Naive thymus-derived CD4-positive, alpha-beta T cell (primary cell): ENCODE measurements at regions not wholly inside any gene's neighbourhood (a gene's known extent, or its start where the extent isn't known, plus 50 kb on each side); places are given as distances from the start of the nearest gene placed in this dataset.

Experiments
- ATAC-seq: fragments of 150-1000 bp; cut with Tn5 transposase; 2 replicates; pipeline ENCODE4 v1.10.0; 2021; ENCODE audit warnings: mild to moderate bottlenecking, moderate library complexity
- CTCF ChIA-PET: fragments of 350-600 bp; sonication (Branson Sonifier 250); formaldehyde crosslinking; loops from one replicate; lab custom pipeline; 2021; ENCODE audit warnings: antibody characterized with exemption; lab: Charles Lee
- POLR2A ChIA-PET: fragments of 350-600 bp; sonication (Branson Sonifier 250); formaldehyde crosslinking; loops from one replicate; lab custom pipeline; 2021; ENCODE audit warnings: antibody characterized with exemption, inconsistent platforms; lab: Charles Lee
- DNase-seq, 9 donors: peaks; one replicate each; pipeline versions ENCODE4 v3.0.0 to v3.0.0-alpha.2; 2020 to 2022; ENCODE audit warnings: mixed read lengths in 1 of 9
- H3K27ac ChIP-seq: one replicate; pipeline ENCODE4 v1.7.0; 2013; ENCODE audit warnings: mild to moderate bottlenecking, low read depth, low read length, moderate library complexity
- H3K27me3 ChIP-seq, 2 donors: one replicate each; pipeline ENCODE4 v1.7.0; 2013; ENCODE audit warnings: low read length in 2 of 2, mild to moderate bottlenecking in 2 of 2, moderate library complexity in 2 of 2; ENCODE audit not compliant: control insufficient read depth in 2 of 2, insufficient read depth in 2 of 2
- H3K36me3 ChIP-seq, 3 experiments: 1 replicate in 2 of 3; 2 replicates in 1 of 3; pipeline ENCODE4 v1.7.0; 2013; ENCODE audit warnings: low read length in 3 of 3, mild to moderate bottlenecking in 3 of 3, moderate library complexity in 1 of 3; ENCODE audit not compliant: insufficient read depth in 3 of 3, control insufficient read depth in 2 of 3
- H3K4me1 ChIP-seq, 2 donors: one replicate each; pipeline ENCODE4 v1.7.0; 2013; ENCODE audit warnings: low read length in 2 of 2, mild to moderate bottlenecking in 2 of 2, moderate library complexity in 1 of 2; ENCODE audit not compliant: control insufficient read depth in 2 of 2, insufficient read depth in 2 of 2
- H3K4me3 ChIP-seq: 2 replicates; pipeline ENCODE4 v1.7.0; 2013; ENCODE audit warnings: mild to moderate bottlenecking, low read length
- H3K9me3 ChIP-seq, 3 experiments: 1 replicate in 2 of 3; 2 replicates in 1 of 3; pipeline ENCODE4 v1.7.0; 2013; ENCODE audit warnings: low read length in 3 of 3; ENCODE audit not compliant: control insufficient read depth in 2 of 3
- H3K27ac Mint-ChIP-seq, 9 donors: one replicate each; pipeline ENCODE4 v1.8.0; 2020 to 2022; ENCODE audit warnings: mixed read lengths in 9 of 9, mild to moderate bottlenecking in 8 of 9, moderate library complexity in 5 of 9, inconsistent platforms in 2 of 9
- H3K27me3 Mint-ChIP-seq, 5 donors: one replicate each; pipeline ENCODE4 v1.8.0; 2021 to 2022; ENCODE audit warnings: mixed read lengths in 5 of 5, mild to moderate bottlenecking in 1 of 5
- H3K36me3 Mint-ChIP-seq, 5 donors: one replicate each; pipeline ENCODE4 v1.8.0; 2020 to 2022; ENCODE audit warnings: mixed read lengths in 5 of 5, mild to moderate bottlenecking in 3 of 5, inconsistent platforms in 1 of 5
- H3K4me1 Mint-ChIP-seq, 7 donors: one replicate each; pipeline ENCODE4 v1.8.0; 2020 to 2022; ENCODE audit warnings: mixed read lengths in 7 of 7, mild to moderate bottlenecking in 3 of 7, inconsistent platforms in 1 of 7
- H3K4me3 Mint-ChIP-seq, 10 donors: one replicate each; pipeline ENCODE4 v1.8.0; 2020 to 2022; ENCODE audit warnings: mild to moderate bottlenecking in 10 of 10, mixed read lengths in 10 of 10, moderate library complexity in 6 of 10, inconsistent platforms in 2 of 10
- H3K9me3 Mint-ChIP-seq, 11 donors: one replicate each; pipeline ENCODE4 v1.8.0; 2020 to 2022; ENCODE audit warnings: mixed read lengths in 11 of 11, mild to moderate bottlenecking in 4 of 11, inconsistent platforms in 1 of 11, moderate library complexity in 1 of 11
- intact Hi-C, 2 donors: fragments of 100-400 bp; cut with micrococcal nuclease; formaldehyde crosslinking; loops; one replicate each; pipeline ENCODE4 v1.15.1; 2023

- intact Hi-C loops: no loop called here
- POLR2A ChIA-PET: no interaction called here
- no peaks in the 10 kb centered on the region for H3K36me3 Mint-ChIP-seq
Measured at GRCh38 chr18:38883111-38883510, 1317.5 kb upstream of the CELF4 start.

GRCh38 chr18:38879871-38880270 lies 1314.3 kb upstream of the CELF4 start:
- Histone ChIP-seq H3K9me3 (no peaks in the 10 kb centered on the region), H3K4me3 (no peak overlapping the region), H3K27me3 (no peaks in the 10 kb centered on the region), H3K4me1 (no peaks in the 10 kb centered on the region), H3K36me3 (no peaks in the 10 kb centered on the region), H3K27ac (no peak overlapping the region)
- intact Hi-C loops: no loop called here
- Mint-ChIP-seq H3K27me3 (peaks cover 0 to 12% (median 0%) of the 10 kb centered on the region in 5 donors), H3K36me3 (no peaks in the 10 kb centered on the region), H3K9me3 (peaks cover 0 to 11% (median 0%) of the 10 kb centered on the region in 11 donors), H3K4me3 (no peak overlapping the region), H3K27ac (no peak overlapping the region), H3K4me1 (peaks cover 0 to 2% (median 0%) of the 10 kb centered on the region in 7 donors)
- CTCF ChIA-PET: no interaction called here
- DNase-seq: no peak
- POLR2A ChIA-PET: no interaction called here
- ATAC-seq: no peak

More at GRCh38 chr18:38883111-38883510, 1317.5 kb upstream of the CELF4 start:
- Mint-ChIP-seq H3K9me3 (peaks cover 0 to 7% (median 0%) of the 10 kb centered on the region in 11 donors), H3K27me3 (peaks cover 0 to 12% (median 0%) of the 10 kb centered on the region in 5 donors), H3K4me3 (no peak overlapping the region), H3K4me1 (peaks cover 0 to 2% (median 0%) of the 10 kb centered on the region in 7 donors), H3K27ac (no peak overlapping the region)
- Histone ChIP-seq H3K27ac (no peak overlapping the region), H3K36me3 (no peaks in the 10 kb centered on the region), H3K9me3 (no peaks in the 10 kb centered on the region), H3K4me3 (no peak overlapping the region), H3K4me1 (no peaks in the 10 kb centered on the region), H3K27me3 (no peaks in the 10 kb centered on the region)
- DNase-seq: no peak
- ATAC-seq: no peak
- CTCF ChIA-PET: no interaction called here

GRCh38 chr18:38872342-38872741 lies 1306.7 kb upstream of the CELF4 start:
- H3K9me3 ChIP-seq: no peaks in the 10 kb centered on the region
- CTCF ChIA-PET: no interaction called here
- no peaks in the 10 kb centered on the region for H3K4me1 ChIP-seq
- ATAC-seq: no peak
- peaks cover 0 to 8% (median 0%) of the 10 kb centered on the region in 11 donors for H3K9me3 Mint-ChIP-seq
- no peaks in the 10 kb centered on the region for H3K4me1 Mint-ChIP-seq
- intact Hi-C loops: no loop called here
- no peaks in the 10 kb centered on the region for H3K36me3 ChIP-seq
- H3K27ac ChIP-seq: no peak overlapping the region
- no peak overlapping the region for H3K4me3 ChIP-seq
- POLR2A ChIA-PET: no interaction called here
- H3K4me3 Mint-ChIP-seq: no peak overlapping the region
- no peaks in the 10 kb centered on the region for H3K27me3 ChIP-seq
- H3K27me3 Mint-ChIP-seq: peaks cover 0 to 5% (median 0%) of the 10 kb centered on the region in 5 donors
- H3K27ac Mint-ChIP-seq: no peak overlapping the region
- H3K36me3 Mint-ChIP-seq: no peaks in the 10 kb centered on the region
- DNase-seq: no peak

- Histone ChIP-seq H3K4me3 (no peak overlapping the region), H3K27me3 (no peaks in the 10 kb centered on the region), H3K27ac (no peak overlapping the region), H3K9me3 (no peaks in the 10 kb centered on the region), H3K4me1 (no peaks in the 10 kb centered on the region), H3K36me3 (no peaks in the 10 kb centered on the region)
- intact Hi-C loops: no loop called here
- no peaks in the 10 kb centered on the region for H3K36me3 Mint-ChIP-seq
- POLR2A ChIA-PET: no interaction called here
- H3K4me3 Mint-ChIP-seq: no peak overlapping the region
- no peaks in the 10 kb centered on the region for H3K4me1 Mint-ChIP-seq
- peaks cover 0 to 5% (median 0%) of the 10 kb centered on the region in 5 donors for H3K27me3 Mint-ChIP-seq
- H3K9me3 Mint-ChIP-seq: peaks cover 0 to 8% (median 0%) of the 10 kb centered on the region in 11 donors
- ATAC-seq (no peak), DNase-seq (no peak)
- CTCF ChIA-PET: no interaction called here
- H3K27ac Mint-ChIP-seq: no peak overlapping the region
Measured at GRCh38 chr18:38868757-38869156, 1303.2 kb upstream of the CELF4 start.

- H3K9me3 Mint-ChIP-seq: peaks cover 0 to 8% (median 0%) of the 10 kb centered on the region in 11 donors
- no peaks in the 10 kb centered on the region for H3K4me1 ChIP-seq
- H3K4me3 Mint-ChIP-seq: no peak overlapping the region
- no peaks in the 10 kb centered on the region for H3K36me3 ChIP-seq
- no peaks in the 10 kb centered on the region for H3K36me3 Mint-ChIP-seq
- intact Hi-C loops: no loop called here
- ATAC-seq: no peak
- no peaks in the 10 kb centered on the region for H3K27me3 ChIP-seq
- DNase-seq: no peak
- no peaks in the 10 kb centered on the region for H3K9me3 ChIP-seq
- ChIA-PET POLR2A (no interaction called here), CTCF (no interaction called here)
- H3K27ac ChIP-seq: no peak overlapping the region
- H3K27ac Mint-ChIP-seq: no peak overlapping the region
- H3K4me3 ChIP-seq: no peak overlapping the region
- no peaks in the 10 kb centered on the region for H3K4me1 Mint-ChIP-seq
- H3K27me3 Mint-ChIP-seq: no peaks in the 10 kb centered on the region
Measured at GRCh38 chr18:38867680-38868079, 1302.1 kb upstream of the CELF4 start.

- no peaks in the 10 kb centered on the region for H3K27me3 ChIP-seq
- POLR2A ChIA-PET: no interaction called here
- H3K36me3 ChIP-seq: no peaks in the 10 kb centered on the region
- no peaks in the 10 kb centered on the region for H3K4me1 ChIP-seq
- H3K4me3 ChIP-seq: no peak overlapping the region
- CTCF ChIA-PET: no interaction called here
- Mint-ChIP-seq H3K27me3 (no peaks in the 10 kb centered on the region), H3K4me3 (no peak overlapping the region), H3K9me3 (peaks cover 0 to 6% (median 4%) of the 10 kb centered on the region in 11 donors), H3K27ac (no peak overlapping the region), H3K4me1 (no peaks in the 10 kb centered on the region), H3K36me3 (no peaks in the 10 kb centered on the region)
- intact Hi-C loops: no loop called here
- no peak for DNase-seq
- ATAC-seq: no peak
- H3K9me3 ChIP-seq: peaks cover 0 to 5% (median 0%) of the 10 kb centered on the region in 3 experiments
- no peak overlapping the region for H3K27ac ChIP-seq
Measured at GRCh38 chr18:38851526-38851925, 1285.9 kb upstream of the CELF4 start.

- ATAC-seq: no peak
- Mint-ChIP-seq H3K4me3 (no peak overlapping the region), H3K27me3 (no peaks in the 10 kb centered on the region), H3K27ac (no peak overlapping the region), H3K36me3 (no peaks in the 10 kb centered on the region), H3K4me1 (no peaks in the 10 kb centered on the region), H3K9me3 (peaks cover 0 to 6% (median 0%) of the 10 kb centered on the region in 11 donors)
- Histone ChIP-seq H3K4me1 (no peaks in the 10 kb centered on the region), H3K9me3 (no peaks in the 10 kb centered on the region), H3K27ac (no peak overlapping the region), H3K4me3 (no peak overlapping the region), H3K36me3 (no peaks in the 10 kb centered on the region), H3K27me3 (no peaks in the 10 kb centered on the region)
- intact Hi-C loops: no loop called here
- no peak for DNase-seq
- CTCF ChIA-PET: no interaction called here
- POLR2A ChIA-PET: no interaction called here
Measured at GRCh38 chr18:38847326-38847725, 1281.7 kb upstream of the CELF4 start.
